NB4 (cell line): ENCODE measurements at regions not wholly inside any gene's neighbourhood (a gene's known extent, or its start where the extent isn't known, plus 50 kb on each side); places are given as distances from the start of the nearest gene placed in this dataset.

Source experiments
- CTCF ChIP-seq: IDR thresholded peaks from one replicate; pipeline ENCODE4 v1.5.1; 2012; ENCODE audit warnings: low read depth, low read length
- POLR2A ChIP-seq: IDR thresholded peaks from 2 replicates; pipeline ENCODE4 v1.6.1; 2011; ENCODE audit warnings: mild to moderate bottlenecking; ENCODE audit not compliant: insufficient read length; ENCODE audit errors: extremely low read depth

DNA sequence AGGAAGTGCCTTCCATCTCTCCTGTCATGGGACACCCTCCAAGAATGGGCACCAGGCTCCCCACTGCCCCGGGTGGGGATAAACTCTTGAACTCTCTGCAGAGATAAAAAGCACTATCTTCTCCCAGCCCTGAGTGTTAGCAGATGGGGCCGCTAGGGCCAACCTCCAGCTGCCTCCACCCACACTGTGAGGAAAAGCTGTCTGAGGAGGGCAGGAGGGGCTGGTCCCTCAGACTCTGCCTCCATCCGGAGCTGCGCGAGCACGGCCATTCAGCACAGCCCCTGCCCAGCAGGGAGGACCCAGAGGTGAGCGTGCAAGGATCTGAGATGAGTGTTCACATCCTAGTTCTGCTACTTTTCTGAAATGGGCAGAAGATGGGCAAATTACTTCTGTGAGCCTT lies 51.8 kb upstream of the TRABD2B start:
- no peak for TF ChIP-seq POLR2A
- TF ChIP-seq CTCF: no peak
